Neural cell (in vitro differentiated cells): ENCODE measurements at regions not wholly inside any gene's neighbourhood (a gene's known extent, or its start where the extent isn't known, plus 50 kb on each side); places are given as distances from the start of the nearest gene placed in this dataset.

Experiments used
- CTCF ChIP-seq: fragments of 450-650 bp; IDR thresholded peaks from 2 replicates; pipeline ENCODE4 v1.5.1; 2014; ENCODE audit warnings: antibody characterized with exemption, mild to moderate bottlenecking, moderate library complexity; ENCODE audit not compliant: poor library complexity, severe bottlenecking
- EP300 ChIP-seq: fragments of 450-650 bp; conservative IDR thresholded peaks from 2 replicates; pipeline ENCODE4 v1.6.1; 2014; ENCODE audit warnings: antibody characterized with exemption, mild to moderate bottlenecking, moderate library complexity; ENCODE audit not compliant: poor library complexity, severe bottlenecking
- EZH2 ChIP-seq: fragments of 200-600, 300-800 bp; shearing (Covaris generic), sonication (generic); IDR thresholded peaks from 2 replicates; pipeline ENCODE4 v1.6.1; 2014; ENCODE audit warnings: antibody characterized with exemption, low read length, borderline replicate concordance, mild to moderate bottlenecking; ENCODE audit not compliant: insufficient read depth, poor library complexity, severe bottlenecking
- POLR2AphosphoS5 ChIP-seq: IDR thresholded peaks from 2 replicates; pipeline ENCODE4 v1.6.1; 2012
- RAD21 ChIP-seq: fragments of 450-650 bp; conservative IDR thresholded peaks from 2 replicates; pipeline ENCODE4 v1.6.1; 2014; ENCODE audit warnings: antibody characterized with exemption, mild to moderate bottlenecking, moderate library complexity

GRCh38 chr12:17928708-17929366, 161.2 kb downstream of the RERGL start:
- peak; percentile 72 for TF ChIP-seq CTCF
- no peak for TF ChIP-seq EZH2
- TF ChIP-seq RAD21 = peak; percentile 79
- no peak for TF ChIP-seq POLR2AphosphoS5
- no peak for TF ChIP-seq EP300
